Vagina (tissue), 2 donors: ENCODE measurements at regions not wholly inside any gene's neighbourhood (a gene's known extent, or its start where the extent isn't known, plus 50 kb on each side); places are given as distances from the start of the nearest gene placed in this dataset.

ENCODE experiments used
- CTCF ChIP-seq, 3 experiments: fragments of 450-650 bp in 2 of 3; fragments of 200-600 bp in 1 of 3; sonication (generic) in 1 of 3; IDR thresholded peaks; one replicate each; pipeline ENCODE4 v1.5.1; 2017 to 2019; ENCODE audit warnings: antibody characterized with exemption in 3 of 3, mild to moderate bottlenecking in 2 of 3, moderate library complexity in 2 of 3
- POLR2AphosphoS5 ChIP-seq, 2 donors: sonication (generic); formaldehyde crosslinking; IDR thresholded peaks; one replicate each; pipeline ENCODE4 v1.9.0; 2017; ENCODE audit warnings: antibody characterized with exemption in 2 of 2, mild to moderate bottlenecking in 2 of 2, low read depth in 1 of 2; ENCODE audit not compliant: insufficient read depth in 1 of 2

- TF ChIP-seq CTCF (IDR thresholded peaks at IDR 0.05), result no peak
- TF ChIP-seq POLR2AphosphoS5 (IDR thresholded peaks at IDR 0.05; ENCODE audit: insufficient read depth in 1 of 2, low read depth in 1 of 2), result no peak
Measured at GRCh38 chr9:75529463-75529862, 361.0 kb upstream of the PCSK5 start.
